ENCODE measurements at regions not wholly inside any gene's neighbourhood (a gene's known extent, or its start where the extent isn't known, plus 50 kb on each side); places are given as distances from the start of the nearest gene placed in this dataset.
A peak's percentile ranks its signal among the peaks of the same experiment; 100 is the strongest.

GRCh38 chr6:121499666-121500065 lies 64.2 kb downstream of the GJA1 start:
- DNase-seq: no peak
- intact Hi-C loops (cut with DNase I): no loop called here

GRCh38 chr6:121503589-121503991 lies 68.1 kb downstream of the GJA1 start:
- intact Hi-C loops (cut with DNase I): no loop called here
- DNase-seq: no peak

GRCh38 chr6:121504227-121504626 lies 68.8 kb downstream of the GJA1 start:
- intact Hi-C loops (cut with DNase I): no loop called here
- no peak for DNase-seq

- DNase-seq: no peak
- intact Hi-C loops (cut with DNase I): no loop called here
Observed at GRCh38 chr6:121505284-121505683, 69.8 kb downstream of the GJA1 start.

GRCh38 chr6:121506761-121507754 lies 71.6 kb downstream of the GJA1 start:
- intact Hi-C loops (cut with DNase I): no loop called here
- no peak for DNase-seq

- DNase-seq: no peak
- intact Hi-C loops (cut with DNase I): no loop called here
Observed at GRCh38 chr6:121510568-121511177, 75.2 kb downstream of the GJA1 start.

- no peak for DNase-seq
- intact Hi-C loops (cut with DNase I): no loop called here
Observed at GRCh38 chr6:121515630-121516265, 80.3 kb downstream of the GJA1 start.

GRCh38 chr6:121516331-121516730 lies 80.9 kb downstream of the GJA1 start:
- intact Hi-C loops (cut with DNase I): no loop called here

GRCh38 chr6:121520337-121521163 lies 85.1 kb downstream of the GJA1 start:
- intact Hi-C loops (cut with DNase I): no loop called here
- no peak for DNase-seq

More at GRCh38 chr6:121516331-121516730, 80.9 kb downstream of the GJA1 start:
- no peak for DNase-seq

- intact Hi-C loops (cut with DNase I): no loop called here
- DNase-seq: no peak
Observed at GRCh38 chr6:121521164-121521555, 85.7 kb downstream of the GJA1 start.

- intact Hi-C loops (cut with DNase I): no loop called here
- peak in 1 of 42 donors; percentile 52 for DNase-seq
Observed at GRCh38 chr6:121522265-121522664, 86.8 kb downstream of the GJA1 start.

- no peak for DNase-seq
- intact Hi-C loops (cut with DNase I): no loop called here
Observed at GRCh38 chr6:121522771-121523386, 87.4 kb downstream of the GJA1 start.

GRCh38 chr6:121523628-121524027 lies 88.2 kb downstream of the GJA1 start:
- intact Hi-C loops (cut with DNase I): no loop called here
- no peak for DNase-seq

GRCh38 chr6:121526282-121526681 lies 90.8 kb downstream of the GJA1 start:
- no peak for DNase-seq
- intact Hi-C loops (cut with DNase I): no loop called here

GRCh38 chr6:121531658-121532169 lies 96.3 kb downstream of the GJA1 start:
- intact Hi-C loops (cut with DNase I): no loop called here

GRCh38 chr6:121533321-121533841 lies 97.9 kb downstream of the GJA1 start:
- intact Hi-C loops (cut with DNase I): no loop called here
- DNase-seq: no peak

More at GRCh38 chr6:121531658-121532169, 96.3 kb downstream of the GJA1 start:
- no peak for DNase-seq

GRCh38 chr6:121535777-121536176 lies 100.3 kb downstream of the GJA1 start:
- intact Hi-C loops (cut with DNase I): no loop called here
- DNase-seq: no peak

- no peak for DNase-seq
- intact Hi-C loops (cut with DNase I): no loop called here
Observed at GRCh38 chr6:121536345-121536744, 100.9 kb downstream of the GJA1 start.

All from head of caudate nucleus (tissue), 42 donors.